ENCODE measurements at regions not wholly inside any gene's neighbourhood (a gene's known extent, or its start where the extent isn't known, plus 50 kb on each side); places are given as distances from the start of the nearest gene placed in this dataset.
"Not testable (repeated sequence)": the region's sequence is repeated elsewhere in the genome, so short reads cannot be mapped to it uniquely, and the experiment has no call there.

- Histone ChIP-seq H3K27ac (ENCODE audit: low read length) (no peak overlapping the region), H3K27me3 (ENCODE audit: control insufficient read depth, insufficient read depth, low read length) (no peaks in the 10 kb centered on the region), H3K4me1 (ENCODE audit: control insufficient read depth, insufficient read depth, low read length) (no peaks in the 10 kb centered on the region), H3K4me3 (ENCODE audit: low read depth in 2 of 2, low read length in 2 of 2) (no peak overlapping the region), H3K9me3 (ENCODE audit: control insufficient read depth, insufficient read depth, low read depth, low read length) (no peaks in the 10 kb centered on the region), H3K36me3 (ENCODE audit: control insufficient read depth, insufficient read depth, low read length) (no peaks in the 10 kb centered on the region)
- ChIA-PET CTCF (no interaction called here), POLR2A (no interaction called here)
- no TSS peak for BruUV-seq (replicated peaks)
- ATAC-seq (no peak), DNase-seq (ENCODE audit: low read depth, low spot score) (no peak)
- in situ Hi-C loops (cut with HindIII; ENCODE audit: low pct_unique_long_range_greater_than_20kb, low sequenced_read_pairs) = no loop called here
- TF ChIP-seq SIN3A (IDR thresholded peaks at IDR 0.05; ENCODE audit: borderline replicate concordance, insufficient read depth, low read depth, low read length) (no peak), CTCF (IDR thresholded peaks at IDR 0.05) (no peak), REST (IDR thresholded peaks at IDR 0.05; ENCODE audit: insufficient read depth in 1 of 2, low read depth in 2 of 2, low read length in 1 of 2) (no peak), POLR2AphosphoS5 (IDR thresholded peaks at IDR 0.05; ENCODE audit: low read depth, low read length) (no peak), TCF7L2 (IDR thresholded peaks at IDR 0.05; ENCODE audit: low read depth, low read length) (no peak)
- intact Hi-C loops (cut with micrococcal nuclease; ENCODE audit: unreplicated experiment) = no loop called here
These were observed 208.9 kb downstream of the FAM43A start for GRCh38 chr3:194894538-194894937.

- no peak for TF ChIP-seq REST (IDR thresholded peaks at IDR 0.05; ENCODE audit: insufficient read depth in 1 of 2, low read depth in 2 of 2, low read length in 1 of 2)
- no peak for TF ChIP-seq POLR2AphosphoS5 (IDR thresholded peaks at IDR 0.05; ENCODE audit: low read depth, low read length)
- TF ChIP-seq TCF7L2 (IDR thresholded peaks at IDR 0.05; ENCODE audit: low read depth, low read length) = no peak
- no peak for TF ChIP-seq CTCF (IDR thresholded peaks at IDR 0.05)
- no peak for TF ChIP-seq SIN3A (IDR thresholded peaks at IDR 0.05; ENCODE audit: borderline replicate concordance, insufficient read depth, low read depth, low read length)
- no TSS peak for BruUV-seq (replicated peaks)
- Histone ChIP-seq H3K27ac (ENCODE audit: low read length) (no peak overlapping the region), H3K36me3 (ENCODE audit: control insufficient read depth, insufficient read depth, low read length) (no peaks in the 10 kb centered on the region), H3K9me3 (ENCODE audit: control insufficient read depth, insufficient read depth, low read depth, low read length) (peaks cover 15% of the 10 kb centered on the region), H3K4me1 (ENCODE audit: control insufficient read depth, insufficient read depth, low read length) (no peaks in the 10 kb centered on the region), H3K27me3 (ENCODE audit: control insufficient read depth, insufficient read depth, low read length) (no peaks in the 10 kb centered on the region), H3K4me3 (ENCODE audit: low read depth in 2 of 2, low read length in 2 of 2) (no peak overlapping the region)
- ATAC-seq (no peak), DNase-seq (ENCODE audit: low read depth, low spot score) (no peak)
- intact Hi-C loops (cut with micrococcal nuclease; ENCODE audit: unreplicated experiment) = no loop called here
- CTCF ChIA-PET = no interaction called here
- in situ Hi-C loops (cut with HindIII; ENCODE audit: low pct_unique_long_range_greater_than_20kb, low sequenced_read_pairs) = no loop called here
- POLR2A ChIA-PET = no interaction called here
These were observed 215.3 kb downstream of the FAM43A start for GRCh38 chr3:194900854-194901522.

- H3K4me3 ChIP-seq (ENCODE audit: low read depth in 2 of 2, low read length in 2 of 2); CTCF ChIA-PET; intact Hi-C loops (cut with micrococcal nuclease; ENCODE audit: unreplicated experiment); H3K4me1 ChIP-seq (ENCODE audit: control insufficient read depth, insufficient read depth, low read length); ATAC-seq; in situ Hi-C loops (cut with HindIII; ENCODE audit: low pct_unique_long_range_greater_than_20kb, low sequenced_read_pairs); H3K36me3 ChIP-seq (ENCODE audit: control insufficient read depth, insufficient read depth, low read length); H3K27me3 ChIP-seq (ENCODE audit: control insufficient read depth, insufficient read depth, low read length); H3K27ac ChIP-seq (ENCODE audit: low read length); DNase-seq (ENCODE audit: low read depth, low spot score); BruUV-seq (replicated peaks); POLR2A ChIA-PET: not testable (repeated sequence)
- peaks cover 15% of the 10 kb centered on the region for H3K9me3 ChIP-seq (ENCODE audit: control insufficient read depth, insufficient read depth, low read depth, low read length)
These were observed 217.8 kb downstream of the FAM43A start for GRCh38 chr3:194903447-194903846.

All from Panc1 (cell line).